ENCODE measurements at regions not wholly inside any gene's neighbourhood (a gene's known extent, or its start where the extent isn't known, plus 50 kb on each side); places are given as distances from the start of the nearest gene placed in this dataset.

- no peak overlapping the region for H3K56ac ChIP-seq (ENCODE audit: extremely low read depth, insufficient read depth, low read length)
- no peaks in the 10 kb centered on the region for H4K20me1 ChIP-seq (ENCODE audit: insufficient read depth, low read length)
- ATAC-seq (ENCODE audit: low read depth) (no peak), DNase-seq (no peak)
- no peak overlapping the region for H4K91ac ChIP-seq (ENCODE audit: insufficient read depth, low read depth, low read length)
- no peak overlapping the region for H2BK15ac ChIP-seq (ENCODE audit: low read depth, low read length)
- H3K4me2 ChIP-seq (ENCODE audit: low read depth, low read length), result no peak overlapping the region
- no peaks in the 10 kb centered on the region for H3K27me3 ChIP-seq (ENCODE audit: control insufficient read depth, insufficient read depth, low read length)
- H3K9me1 ChIP-seq (ENCODE audit: insufficient read depth, low read length), result no peaks in the 10 kb centered on the region
- H4K8ac ChIP-seq (ENCODE audit: low read depth in 2 of 2, low read length in 2 of 2), result no peak overlapping the region
- CTCF ChIA-PET, result no interaction called here
- H2BK20ac ChIP-seq (ENCODE audit: low read depth, low read length), result no peak overlapping the region
- no peak overlapping the region for H3K18ac ChIP-seq (ENCODE audit: low read depth, low read length)
- H3K4me3 ChIP-seq (ENCODE audit: insufficient read depth, low read depth, low read length), result no peak overlapping the region
- no peaks in the 10 kb centered on the region for H3K4me1 ChIP-seq (ENCODE audit: control insufficient read depth, insufficient read depth, low read length)
- H2AK5ac ChIP-seq (ENCODE audit: low read depth, low read length), result no peak overlapping the region
- no peak overlapping the region for H3K9ac ChIP-seq (ENCODE audit: low read depth, low read length)
- H2AK9ac ChIP-seq (replicated peaks; ENCODE audit: low read depth, low read length, poor library complexity), result no peak overlapping the region
- H3K27ac ChIP-seq (ENCODE audit: insufficient read depth, low read length), result no peak overlapping the region
- no peak overlapping the region for H3K4ac ChIP-seq (ENCODE audit: low read depth, low read length)
- H4K5ac ChIP-seq (ENCODE audit: low read depth, low read length), result no peak overlapping the region
- H3K14ac ChIP-seq (replicated peaks; ENCODE audit: low read depth, low read length), result no peak overlapping the region
- dilution Hi-C loops (cut with HindIII; ENCODE audit: low sequenced_read_pairs, unreplicated experiment), result no loop called here
- no peak overlapping the region for H2BK5ac ChIP-seq (ENCODE audit: low read depth, low read length, poor library complexity, severe bottlenecking)
- POLR2A ChIA-PET (ENCODE audit: unreplicated experiment), result no interaction called here
- no CpG with 5 or more reads among the region's 4 CpGs for WGBS, 2 experiments (ENCODE audit: extremely low coverage in 2 of 2, insufficient read length in 1 of 2)
- no peak overlapping the region for H2BK120ac ChIP-seq (ENCODE audit: low read depth, low read length)
- H3K23ac ChIP-seq (ENCODE audit: low read depth, low read length), result no peak overlapping the region
- no peaks in the 10 kb centered on the region for H3K79me1 ChIP-seq (ENCODE audit: low read depth in 1 of 2, low read length in 2 of 2)
- TF ChIP-seq NFE2L2 (IDR thresholded peaks at IDR 0.05; ENCODE audit: low read depth, low read length) (no peak), RCOR1 (IDR thresholded peaks at IDR 0.05; ENCODE audit: insufficient replicate concordance, low read length) (no peak), MAZ (IDR thresholded peaks at IDR 0.05; ENCODE audit: borderline replicate concordance, low read depth, low read length) (no peak), RFX5 (IDR thresholded peaks at IDR 0.05; ENCODE audit: low read depth, low read length) (no peak), CTCF (conservative IDR thresholded peaks at IDR 0.05; ENCODE audit: low read depth, low read length) (no peak), MXI1 (IDR thresholded peaks at IDR 0.05; ENCODE audit: borderline replicate concordance, low read depth, low read length) (no peak), RAD21 (IDR thresholded peaks at IDR 0.05; ENCODE audit: low read length) (no peak), FOS (IDR thresholded peaks at IDR 0.05; ENCODE audit: low read depth, low read length) (no peak), SMC3 (IDR thresholded peaks at IDR 0.05; ENCODE audit: low read depth, low read length) (no peak), ELK1 (IDR thresholded peaks at IDR 0.05; ENCODE audit: borderline replicate concordance, low read depth, low read length) (no peak), BHLHE40 (IDR thresholded peaks at IDR 0.05; ENCODE audit: low read depth, low read length) (no peak), POLR2A (IDR thresholded peaks at IDR 0.05; ENCODE audit: low read depth, low read length) (no peak), CHD1 (IDR thresholded peaks at IDR 0.05; ENCODE audit: low read depth, low read length) (no peak), USF2 (IDR thresholded peaks at IDR 0.05; ENCODE audit: low read depth, low read length) (no peak), CEBPB (IDR thresholded peaks at IDR 0.05; ENCODE audit: low read depth, low read length) (no peak), MAFK (IDR thresholded peaks at IDR 0.05; ENCODE audit: low read depth, low read length) (no peak)
- in situ Hi-C loops (cut with MboI; ENCODE audit: low sequenced_read_pairs), result no loop called here
- H3K36me3 ChIP-seq (ENCODE audit: control insufficient read depth, insufficient read depth, low read length), result no peaks in the 10 kb centered on the region
- no peaks in the 10 kb centered on the region for H3K9me3 ChIP-seq (ENCODE audit: control insufficient read depth, insufficient read depth, low read length)
- intact Hi-C loops (cut with micrococcal nuclease), result no loop called here
- no peak overlapping the region for H2AFZ ChIP-seq (replicated peaks; ENCODE audit: low read length, poor library complexity)
- no TSS peak for BruUV-seq (replicated peaks)
These were observed 1039.1 kb upstream of the TENM3 start for GRCh38 chr4:181204109-181204508.

All from IMR-90 (cell line).